AG10803 (cell line): ENCODE measurements at regions not wholly inside any gene's neighbourhood (a gene's known extent, or its start where the extent isn't known, plus 50 kb on each side); places are given as distances from the start of the nearest gene placed in this dataset.
"Not testable (repeated sequence)": the region's sequence is repeated elsewhere in the genome, so short reads cannot be mapped to it uniquely, and the experiment has no call there.

Experiments used
- DNase-seq: peaks from one replicate; pipeline ENCODE4 v3.0.0; 2010; ENCODE audit warnings: low read depth
- H3K4me3 ChIP-seq: 2 replicates; pipeline ENCODE4 v1.5.1; 2011; ENCODE audit warnings: mild to moderate bottlenecking, low read length, control low read depth
- TF ChIP-seq, protein P1 (sequence below): conservative IDR thresholded peaks from 2 replicates; pipeline ENCODE4 v1.5.1; 2011; ENCODE audit warnings: mild to moderate bottlenecking, low read length, control low read depth, inconsistent platforms

DNA sequence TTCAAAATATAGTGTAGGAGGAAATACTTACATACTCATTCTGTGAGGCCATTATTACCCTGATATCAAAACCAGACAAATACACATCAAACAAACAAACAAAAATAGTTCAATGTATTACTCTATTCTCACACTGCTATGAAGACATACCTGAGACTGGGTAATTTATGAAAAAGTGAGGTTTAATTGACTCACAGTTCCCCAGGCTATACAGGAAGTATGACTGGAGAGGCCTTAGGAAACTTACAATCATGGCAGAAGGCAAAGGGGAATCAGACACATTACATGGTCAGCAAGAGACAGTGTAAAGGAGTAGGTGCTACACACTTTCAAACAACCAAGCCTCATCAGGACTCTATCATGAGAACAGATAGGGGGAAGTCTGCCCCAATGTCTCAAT lies 1023.2 kb downstream of the TMTC2 start:
- H3K4me3 ChIP-seq: no peak overlapping the region
- DNase-seq: no peak
- TF ChIP-seq, protein P1, sequence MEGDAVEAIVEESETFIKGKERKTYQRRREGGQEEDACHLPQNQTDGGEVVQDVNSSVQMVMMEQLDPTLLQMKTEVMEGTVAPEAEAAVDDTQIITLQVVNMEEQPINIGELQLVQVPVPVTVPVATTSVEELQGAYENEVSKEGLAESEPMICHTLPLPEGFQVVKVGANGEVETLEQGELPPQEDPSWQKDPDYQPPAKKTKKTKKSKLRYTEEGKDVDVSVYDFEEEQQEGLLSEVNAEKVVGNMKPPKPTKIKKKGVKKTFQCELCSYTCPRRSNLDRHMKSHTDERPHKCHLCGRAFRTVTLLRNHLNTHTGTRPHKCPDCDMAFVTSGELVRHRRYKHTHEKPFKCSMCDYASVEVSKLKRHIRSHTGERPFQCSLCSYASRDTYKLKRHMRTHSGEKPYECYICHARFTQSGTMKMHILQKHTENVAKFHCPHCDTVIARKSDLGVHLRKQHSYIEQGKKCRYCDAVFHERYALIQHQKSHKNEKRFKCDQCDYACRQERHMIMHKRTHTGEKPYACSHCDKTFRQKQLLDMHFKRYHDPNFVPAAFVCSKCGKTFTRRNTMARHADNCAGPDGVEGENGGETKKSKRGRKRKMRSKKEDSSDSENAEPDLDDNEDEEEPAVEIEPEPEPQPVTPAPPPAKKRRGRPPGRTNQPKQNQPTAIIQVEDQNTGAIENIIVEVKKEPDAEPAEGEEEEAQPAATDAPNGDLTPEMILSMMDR: no peak

DNA sequence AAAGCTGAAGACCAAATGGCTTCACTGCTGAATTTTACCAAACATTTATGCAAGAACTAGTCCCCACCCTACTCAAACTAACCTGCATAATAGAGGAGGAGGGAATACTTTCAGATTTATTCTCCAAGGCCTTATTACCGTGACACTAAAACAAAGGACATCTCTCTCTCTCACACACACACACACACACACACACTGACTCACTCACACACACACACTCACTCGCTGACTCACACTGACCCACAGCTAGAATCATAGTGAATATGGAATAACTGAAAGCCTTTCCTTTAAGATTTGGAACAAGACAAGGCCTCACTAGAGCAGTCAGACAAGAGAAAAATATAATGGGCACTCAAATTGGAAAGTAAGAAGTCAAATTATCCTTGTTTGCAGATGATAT lies 1014.1 kb downstream of the TMTC2 start:
- peak; percentile 21 for DNase-seq
- no peak overlapping the region for H3K4me3 ChIP-seq
- TF ChIP-seq, protein P1: no peak

DNA sequence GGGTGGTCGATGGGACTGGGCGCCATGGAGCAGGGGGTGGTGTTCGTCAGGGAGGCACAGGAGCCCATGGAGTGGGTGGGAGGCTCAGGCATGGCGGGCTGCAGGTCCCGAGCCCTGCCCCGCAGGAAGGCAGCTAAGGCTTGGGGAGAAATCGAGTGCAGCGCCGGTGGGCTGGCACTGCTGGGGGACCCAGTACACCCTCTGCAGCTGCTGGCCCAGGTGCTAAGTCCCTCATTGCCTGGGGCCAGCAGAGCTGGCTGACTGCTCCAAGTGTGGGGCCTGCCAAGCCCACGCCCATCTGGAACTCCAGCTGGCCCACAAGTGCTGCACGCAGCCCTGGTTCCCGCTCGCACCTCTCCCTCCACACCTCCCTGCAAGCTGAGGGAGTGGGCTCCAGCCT lies 1009.6 kb downstream of the TMTC2 start:
- not testable (repeated sequence) for DNase-seq

DNA sequence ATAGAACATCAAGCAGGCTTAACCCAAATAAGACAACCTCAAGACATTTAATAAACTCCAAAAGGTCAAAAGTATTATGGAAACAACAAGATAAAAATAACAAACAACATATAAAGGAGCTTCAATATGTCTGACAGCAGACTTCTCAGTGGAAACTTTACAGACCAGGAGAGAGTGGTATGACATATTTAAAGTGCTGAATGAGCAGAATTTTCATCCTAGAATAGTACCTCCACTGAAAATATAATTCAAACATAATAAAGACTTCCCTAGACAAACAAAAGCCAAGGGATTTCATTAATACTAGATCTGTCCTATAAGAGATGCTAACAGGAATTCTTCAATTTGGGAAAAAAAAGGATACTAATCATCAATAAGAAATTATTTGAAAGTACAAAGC lies 1005.0 kb downstream of the TMTC2 start:
- no peak for DNase-seq

More for the DNA sequence above, 1009.6 kb downstream of the TMTC2 start:
- not testable (repeated sequence) for H3K4me3 ChIP-seq

DNA sequence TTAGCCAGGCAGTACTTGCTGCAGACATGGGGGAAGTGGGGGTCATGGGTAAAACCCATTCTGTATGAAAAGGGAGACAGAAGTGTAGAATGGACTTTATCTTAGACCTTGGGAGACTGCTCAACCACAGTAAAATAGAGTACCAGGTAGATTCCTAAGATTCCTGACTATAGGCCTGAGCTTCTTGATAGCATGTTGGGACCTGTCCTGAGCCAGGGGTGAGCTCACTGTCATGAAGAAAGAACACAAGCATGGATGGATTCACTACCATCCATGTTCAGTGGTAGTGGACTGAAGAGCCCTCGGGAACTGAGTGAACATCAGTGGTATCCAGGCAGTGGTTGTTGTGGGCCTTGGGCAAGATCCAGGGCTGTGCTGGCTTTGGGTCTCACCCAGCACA lies 1003.8 kb downstream of the TMTC2 start:
- H3K4me3 ChIP-seq: no peak overlapping the region
- TF ChIP-seq, protein P1: no peak
- no peak for DNase-seq

More for the DNA sequence above, 1005.0 kb downstream of the TMTC2 start:
- TF ChIP-seq, protein P1: no peak
- H3K4me3 ChIP-seq: no peak overlapping the region

DNA sequence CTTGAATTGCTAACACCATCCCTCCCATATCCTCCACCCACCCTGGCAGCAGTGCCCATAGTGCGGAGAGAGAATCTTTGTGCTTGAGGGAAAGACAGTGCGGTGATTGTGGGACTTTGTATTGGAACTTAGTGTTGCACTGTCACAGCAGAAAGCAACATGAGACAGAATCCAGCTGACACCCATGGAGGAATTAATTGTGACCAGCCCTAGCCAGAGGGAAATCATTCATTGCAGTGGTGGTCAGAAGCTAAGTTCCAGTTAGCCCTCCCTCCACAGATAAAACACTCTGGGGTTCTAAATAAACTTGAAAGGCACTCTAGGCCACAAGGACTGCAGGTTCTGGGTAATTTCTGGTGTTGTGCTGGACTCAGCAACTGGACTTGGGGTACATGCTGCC lies 1002.6 kb downstream of the TMTC2 start:
- TF ChIP-seq, protein P1: no peak
- DNase-seq: no peak
- H3K4me3 ChIP-seq: no peak overlapping the region

DNA sequence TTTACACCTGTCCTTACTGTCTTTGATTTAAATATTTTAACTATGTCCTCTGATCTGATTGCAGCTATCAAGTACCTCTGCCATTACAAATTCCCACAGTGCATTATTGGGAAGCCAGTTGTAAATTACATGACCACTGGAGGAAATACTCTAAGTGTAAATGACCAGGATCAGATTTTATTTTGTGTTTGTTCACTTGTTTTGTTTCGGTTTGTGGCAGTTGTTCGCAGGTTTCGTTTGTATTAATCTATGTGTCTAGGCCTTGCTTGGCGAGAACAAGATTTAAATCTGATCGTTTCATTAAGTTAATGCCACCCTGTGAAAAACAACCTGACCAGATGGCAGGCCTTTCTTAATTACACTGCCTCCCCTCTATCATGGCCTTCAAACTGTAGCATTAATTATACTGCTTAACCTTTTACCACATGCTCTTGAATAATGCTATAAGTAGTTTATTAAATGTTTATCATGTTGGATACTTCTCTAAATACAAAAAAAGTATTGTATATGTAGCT lies 990.1 kb downstream of the TMTC2 start:
- TF ChIP-seq, protein P1: no peak
- DNase-seq: no peak
- H3K4me3 ChIP-seq: no peak overlapping the region

DNA sequence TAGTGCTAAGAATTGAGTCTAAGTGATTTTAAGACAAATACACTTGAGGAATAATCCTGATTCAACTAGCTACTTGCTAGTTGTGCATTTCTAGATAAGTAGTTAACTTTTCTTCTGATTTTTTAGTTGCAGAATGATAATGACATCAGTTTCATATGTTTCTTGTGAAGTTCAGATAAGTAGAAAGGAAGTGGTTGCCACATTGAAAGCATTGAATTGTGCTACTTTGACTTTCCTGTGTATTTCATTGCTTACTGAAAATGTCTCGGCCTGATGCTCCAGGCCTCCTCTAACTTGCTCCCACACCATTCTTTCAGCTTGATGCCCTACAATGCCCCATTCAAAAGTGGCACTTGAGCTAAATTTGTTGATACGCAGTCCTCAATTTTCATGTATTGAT lies 980.0 kb downstream of the TMTC2 start:
- TF ChIP-seq, protein P1: no peak
- H3K4me3 ChIP-seq: no peak overlapping the region
- DNase-seq: no peak
